ENCODE measurements at regions not wholly inside any gene's neighbourhood (a gene's known extent, or its start where the extent isn't known, plus 50 kb on each side); places are given as distances from the start of the nearest gene placed in this dataset.

DNA sequence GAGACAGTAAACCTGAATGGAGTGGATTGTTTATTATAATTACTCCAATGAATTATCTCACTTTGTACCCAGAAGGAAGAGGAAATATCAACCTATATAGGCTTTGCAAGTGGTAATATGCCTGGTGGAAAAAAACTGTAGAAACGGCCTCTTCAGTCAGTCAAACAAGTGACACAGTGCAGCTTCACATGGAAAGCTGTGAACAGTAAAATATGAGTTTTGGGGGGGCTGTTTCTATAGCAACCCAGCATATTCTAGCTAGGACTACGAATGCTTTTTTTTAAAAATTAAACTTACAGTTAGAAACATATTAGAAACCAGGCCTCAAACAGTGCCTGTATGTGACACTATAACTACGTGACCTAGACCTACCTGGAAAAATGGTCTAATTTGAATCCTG is 150.1 kb downstream of the PPP1R2C start:
- in situ Hi-C loops (cut with HindIII; ENCODE audit: low sequenced_read_pairs): no loop called here

- in situ Hi-C loops (cut with HindIII; ENCODE audit: low sequenced_read_pairs): no loop called here
Observed at GRCh38 chrX:42624524-42624923, 153.4 kb downstream of the PPP1R2C start.

- in situ Hi-C loops (cut with HindIII; ENCODE audit: low sequenced_read_pairs): no loop called here
Observed at GRCh38 chrX:42619068-42619467, 158.9 kb downstream of the PPP1R2C start.

DNA sequence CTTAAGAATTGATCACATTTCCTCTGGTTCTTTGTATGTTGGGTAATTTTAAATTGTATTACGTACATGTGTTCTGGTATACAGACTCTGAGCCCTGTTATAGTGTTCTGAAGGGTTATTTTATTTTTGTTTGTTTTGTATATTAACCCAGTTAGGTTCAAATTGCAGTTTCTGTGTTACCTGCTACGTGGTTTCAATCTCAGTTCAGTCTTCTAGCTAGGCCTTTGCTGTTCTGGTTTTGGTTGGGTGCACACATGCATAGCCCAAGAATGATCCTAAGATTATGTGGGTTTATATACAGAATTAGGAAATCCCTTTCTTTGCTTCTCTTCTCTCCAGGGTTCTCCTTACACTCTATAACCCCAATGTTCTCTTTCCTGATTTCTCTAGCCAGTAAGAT is 161.0 kb downstream of the PPP1R2C start:
- in situ Hi-C loops (cut with HindIII; ENCODE audit: low sequenced_read_pairs): no loop called here

- in situ Hi-C loops (cut with HindIII; ENCODE audit: low sequenced_read_pairs): no loop called here
Observed at GRCh38 chrX:42615161-42615563, 162.8 kb downstream of the PPP1R2C start.

DNA sequence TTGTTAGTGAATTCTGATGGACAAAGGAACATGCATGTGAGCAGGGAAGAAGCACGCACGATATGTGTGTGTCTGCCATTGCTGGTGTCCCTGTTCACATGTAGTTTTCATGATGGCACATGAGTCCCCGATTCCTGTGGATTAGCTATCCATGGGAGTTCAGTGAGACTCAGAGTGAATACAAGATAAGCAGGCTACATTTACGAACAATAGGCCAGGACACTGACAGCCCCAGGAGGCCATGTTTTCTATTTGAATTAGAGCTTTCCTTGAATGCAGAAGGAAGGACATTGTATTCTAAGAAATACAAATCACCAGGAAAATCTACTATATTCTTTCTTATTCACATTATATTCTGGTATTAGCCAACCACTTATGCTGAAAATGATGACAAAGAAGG is 171.4 kb downstream of the PPP1R2C start:
- in situ Hi-C loops (cut with HindIII; ENCODE audit: low sequenced_read_pairs): no loop called here

DNA sequence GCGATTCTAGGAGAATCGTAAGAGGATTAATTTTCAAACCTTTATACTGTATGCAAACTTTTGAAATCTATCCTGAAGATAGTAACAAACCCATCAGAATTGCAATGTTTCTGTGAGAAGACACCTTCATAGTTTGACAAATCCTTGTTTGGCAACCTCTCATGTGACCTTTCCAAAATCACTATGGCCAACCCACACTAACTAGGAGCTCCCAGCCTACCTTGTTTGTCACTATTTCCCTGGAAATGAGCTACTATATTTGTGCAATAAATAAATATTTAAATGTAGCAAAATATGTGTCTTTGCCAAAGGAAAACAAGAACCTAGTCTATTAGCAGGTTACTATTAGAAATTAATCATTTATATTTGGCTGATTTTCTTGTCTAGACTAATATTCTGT is 173.7 kb downstream of the PPP1R2C start:
- in situ Hi-C loops (cut with HindIII; ENCODE audit: low sequenced_read_pairs): no loop called here

GRCh38 chrX:42603016-42603415 is 174.9 kb downstream of the PPP1R2C start:
- in situ Hi-C loops (cut with HindIII; ENCODE audit: low sequenced_read_pairs): no loop called here

GRCh38 chrX:42602566-42602965 is 175.4 kb downstream of the PPP1R2C start:
- in situ Hi-C loops (cut with HindIII; ENCODE audit: low sequenced_read_pairs): no loop called here

DNA sequence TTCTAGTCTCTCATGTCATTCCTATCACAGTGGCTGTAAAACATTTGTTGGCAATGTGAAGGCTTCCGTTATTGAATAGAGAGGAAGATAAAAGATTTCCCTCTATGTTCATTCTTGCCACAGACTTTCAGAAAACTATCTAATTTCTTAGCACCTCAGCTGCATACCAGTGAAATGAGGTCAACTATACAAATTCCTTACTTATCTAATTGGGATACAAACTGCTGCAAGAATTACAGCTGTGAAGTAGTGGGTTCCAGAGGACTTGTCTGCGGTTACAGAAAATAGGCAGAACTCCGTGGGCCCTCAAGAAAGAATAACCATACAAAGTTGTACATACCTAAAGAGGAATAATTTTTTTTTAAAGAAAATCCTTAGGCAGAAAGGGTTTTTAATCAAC is 175.8 kb downstream of the PPP1R2C start:
- in situ Hi-C loops (cut with HindIII; ENCODE audit: low sequenced_read_pairs): no loop called here

- in situ Hi-C loops (cut with HindIII; ENCODE audit: low sequenced_read_pairs): no loop called here
Observed at GRCh38 chrX:42597481-42597880, 180.5 kb downstream of the PPP1R2C start.

DNA sequence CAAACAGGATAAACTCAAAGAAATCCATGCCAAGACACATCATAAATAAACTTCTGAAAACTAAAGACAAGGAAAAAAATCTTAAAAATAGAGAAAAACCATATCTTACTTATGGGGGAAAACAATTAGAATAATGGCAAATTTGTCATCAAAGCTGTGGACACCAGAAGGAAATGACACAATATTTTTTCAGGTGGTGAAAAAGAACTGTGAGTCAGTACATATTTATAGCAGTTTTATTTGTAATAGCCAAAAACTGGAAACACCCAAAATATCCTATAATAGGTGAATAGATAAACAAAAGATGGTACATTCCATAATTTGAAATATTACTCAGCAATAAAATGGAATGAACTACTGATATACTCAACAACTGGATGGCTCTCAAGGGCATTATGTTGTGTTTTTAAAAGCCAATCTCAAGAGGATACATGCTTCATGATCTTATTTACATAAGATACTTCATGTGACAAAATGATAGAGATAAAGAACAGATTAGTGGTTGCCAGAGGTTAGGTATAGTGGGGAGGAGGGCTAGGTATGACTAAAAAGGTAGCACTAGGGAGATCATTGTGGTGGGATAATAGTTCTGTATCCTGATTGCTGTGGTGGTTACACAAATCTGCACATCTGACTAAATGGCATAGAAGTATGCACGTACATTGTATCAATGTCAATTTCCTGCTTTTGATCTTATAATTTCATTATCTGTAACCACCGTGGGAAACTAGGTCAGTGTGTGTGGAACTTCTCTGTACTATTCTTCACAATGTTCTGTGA is 191.9 kb downstream of the PPP1R2C start:
- in situ Hi-C loops (cut with HindIII; ENCODE audit: low sequenced_read_pairs): no loop called here

DNA sequence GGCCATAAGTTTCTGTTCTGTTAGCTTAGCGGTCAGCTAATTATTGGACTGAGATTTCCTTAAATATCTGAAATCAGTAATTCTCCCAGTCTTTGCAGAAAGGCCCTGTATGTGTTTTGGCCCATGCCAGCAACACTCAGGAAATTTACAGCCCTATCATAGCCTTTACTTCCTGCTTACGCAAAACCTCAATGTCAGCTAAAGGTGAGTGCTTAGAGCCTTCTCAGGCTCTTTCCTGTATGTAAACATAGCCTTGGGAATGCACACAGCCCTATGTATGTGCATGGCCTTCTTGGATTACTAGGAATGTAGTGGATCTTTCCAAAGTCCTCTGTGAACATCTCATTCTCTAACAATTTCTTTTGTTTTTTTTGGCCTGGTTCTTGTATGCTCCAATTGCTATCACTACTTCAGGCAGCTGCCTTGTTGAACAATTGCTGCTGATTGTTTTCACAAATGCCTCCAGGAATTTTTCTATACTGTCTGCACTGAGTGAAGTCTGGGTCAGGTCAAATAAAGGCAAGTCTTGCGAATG is 200.0 kb downstream of the PPP1R2C start:
- in situ Hi-C loops (cut with HindIII; ENCODE audit: low sequenced_read_pairs): no loop called here

DNA sequence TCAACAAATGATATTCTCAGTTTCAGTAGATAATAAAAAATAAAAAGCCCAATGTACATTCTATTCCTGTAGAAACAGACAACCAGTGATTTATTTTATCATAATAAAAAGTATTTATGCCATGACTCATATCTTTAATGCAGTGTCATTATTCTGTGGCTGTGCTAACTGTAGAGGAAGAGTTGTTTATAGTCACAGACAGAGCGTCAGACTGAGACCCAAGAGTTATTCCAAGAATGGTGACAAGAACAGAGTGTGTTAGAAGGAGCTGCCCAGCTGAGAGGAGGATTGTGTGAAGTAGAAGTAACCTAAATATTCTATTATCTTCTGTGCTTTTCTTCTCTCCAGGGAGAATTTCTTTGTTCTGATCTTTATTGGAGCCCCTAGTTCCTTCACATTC is 210.7 kb downstream of the PPP1R2C start:
- in situ Hi-C loops (cut with HindIII; ENCODE audit: low sequenced_read_pairs): no loop called here

DNA sequence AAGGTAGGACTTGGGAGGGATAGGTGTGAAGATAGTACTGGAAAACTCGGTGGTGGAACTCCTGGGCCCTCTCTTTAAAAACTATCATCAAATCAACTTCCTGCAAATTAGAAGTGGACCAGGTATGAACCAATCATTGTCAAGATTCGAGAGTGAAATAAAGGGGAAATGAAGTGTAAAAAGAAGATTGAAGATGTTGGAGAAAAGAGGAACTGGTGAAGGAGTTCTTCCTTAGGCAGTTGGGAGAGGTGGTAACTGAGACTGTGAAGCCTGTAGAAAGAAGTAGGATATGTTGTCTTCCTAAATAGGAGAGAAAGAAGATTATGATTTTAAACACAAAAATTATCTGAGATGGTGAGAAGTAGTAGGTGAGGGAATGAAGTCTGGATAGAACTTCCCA is 212.2 kb downstream of the PPP1R2C start:
- in situ Hi-C loops (cut with HindIII; ENCODE audit: low sequenced_read_pairs): no loop called here

GRCh38 chrX:42546800-42547199 is 231.2 kb downstream of the PPP1R2C start:
- in situ Hi-C loops (cut with HindIII; ENCODE audit: low sequenced_read_pairs): no loop called here

DNA sequence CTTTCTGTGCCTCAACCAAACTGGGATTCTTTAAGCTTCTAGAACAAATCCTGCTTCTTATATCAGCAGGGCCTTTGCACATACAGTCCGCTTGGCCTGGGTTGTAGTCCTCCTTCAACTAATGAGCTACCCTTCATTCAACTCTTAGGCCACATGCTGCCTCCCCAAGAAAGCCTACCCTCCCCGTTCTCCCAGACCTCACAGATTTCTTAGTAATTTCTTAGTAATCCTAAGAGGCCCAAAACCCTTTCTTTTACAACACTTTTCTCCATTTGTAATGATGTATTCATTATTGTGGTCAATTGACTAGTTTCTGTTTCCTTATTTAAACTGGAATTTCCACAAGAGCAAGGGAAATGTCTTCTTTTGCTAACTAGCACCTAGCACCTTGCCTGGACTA is 233.1 kb downstream of the PPP1R2C start:
- in situ Hi-C loops (cut with HindIII; ENCODE audit: low sequenced_read_pairs): no loop called here

DNA sequence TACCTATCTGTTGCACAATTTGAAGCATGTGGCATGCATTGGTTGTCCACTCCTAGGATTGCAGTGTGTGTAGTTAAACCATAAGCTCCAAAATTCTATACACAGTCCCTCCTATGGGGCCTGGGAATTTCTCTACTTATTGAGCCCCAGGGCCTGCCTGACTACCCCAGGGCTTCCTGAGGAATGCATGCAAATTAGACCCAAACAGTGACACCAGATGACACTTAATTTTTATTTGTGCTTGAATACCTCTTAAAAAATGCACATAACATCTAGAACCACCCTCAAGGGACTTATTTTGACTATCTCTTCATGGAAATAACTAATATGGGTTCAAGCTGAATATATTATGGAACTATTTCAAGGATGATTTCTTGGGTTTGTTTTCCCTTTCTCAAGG is 236.4 kb downstream of the PPP1R2C start:
- in situ Hi-C loops (cut with HindIII; ENCODE audit: low sequenced_read_pairs): no loop called here

DNA sequence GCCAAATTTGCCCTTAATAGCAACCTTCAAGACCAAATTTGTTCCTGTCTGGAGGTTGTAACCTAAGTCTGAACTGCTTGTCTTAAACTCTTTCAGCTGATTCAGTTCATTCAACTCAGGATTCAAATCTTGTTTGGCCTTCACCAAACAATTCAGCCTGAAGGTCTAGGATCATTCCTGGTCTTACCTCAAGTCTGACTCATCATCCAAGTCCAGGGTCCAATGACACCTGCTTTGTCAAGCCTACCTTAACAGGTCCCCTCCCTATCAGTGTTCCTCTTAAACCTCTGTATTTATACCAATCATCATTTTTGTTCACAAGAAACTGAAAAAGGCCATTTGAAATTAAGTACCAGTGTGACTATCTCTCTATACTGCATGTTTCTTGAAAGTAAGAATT is 237.8 kb downstream of the PPP1R2C start:
- in situ Hi-C loops (cut with HindIII; ENCODE audit: low sequenced_read_pairs): no loop called here

DNA sequence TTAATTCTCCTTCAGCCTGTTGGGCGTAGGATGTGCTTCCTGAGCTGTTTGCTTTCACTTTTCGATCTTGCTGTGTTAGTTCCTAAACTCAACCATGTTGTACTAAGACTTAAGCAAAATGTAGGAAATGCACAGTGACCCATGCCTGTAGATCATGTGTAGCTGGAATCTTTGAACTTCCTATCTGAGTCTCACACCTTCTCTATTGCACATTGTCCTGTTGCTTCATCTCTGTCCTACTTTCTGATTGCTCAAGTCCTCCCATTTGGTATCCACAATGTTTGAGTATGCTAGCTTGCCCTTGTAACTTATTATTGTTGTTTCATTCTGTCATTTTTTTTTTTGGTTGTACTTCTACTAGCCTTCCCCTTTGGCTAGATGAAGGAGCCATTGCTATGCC is 239.6 kb downstream of the PPP1R2C start:
- in situ Hi-C loops (cut with HindIII; ENCODE audit: low sequenced_read_pairs): no loop called here

DNA sequence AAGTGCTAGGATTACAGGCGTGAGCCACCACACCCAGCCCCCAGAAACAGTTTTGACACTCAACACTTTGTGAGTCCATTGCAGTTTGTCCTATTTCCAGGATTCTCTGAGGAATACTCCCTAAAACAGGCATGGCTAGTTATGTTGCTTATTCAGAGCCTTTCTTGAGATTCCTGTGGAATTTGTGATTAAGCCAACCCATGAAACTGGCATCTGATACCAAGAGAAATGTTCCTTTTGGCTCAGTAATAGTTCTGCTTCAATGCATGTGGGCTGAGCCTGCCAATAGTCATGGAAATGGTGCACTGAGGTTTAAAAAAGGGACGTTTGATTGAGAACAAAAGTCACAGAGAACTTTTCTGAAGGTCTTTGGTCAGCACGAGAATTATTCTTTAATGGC is 241.7 kb downstream of the PPP1R2C start:
- in situ Hi-C loops (cut with HindIII; ENCODE audit: low sequenced_read_pairs): no loop called here

- in situ Hi-C loops (cut with HindIII; ENCODE audit: low sequenced_read_pairs): no loop called here
Observed at GRCh38 chrX:42535233-42535632, 242.7 kb downstream of the PPP1R2C start.

GRCh38 chrX:42533761-42534160 is 244.2 kb downstream of the PPP1R2C start:
- in situ Hi-C loops (cut with HindIII; ENCODE audit: low sequenced_read_pairs): no loop called here
